NOMO-1 (cell line): ENCODE measurements at regions not wholly inside any gene's neighbourhood (a gene's known extent, or its start where the extent isn't known, plus 50 kb on each side); places are given as distances from the start of the nearest gene placed in this dataset.
"Not testable (repeated sequence)": the region's sequence is repeated elsewhere in the genome, so short reads cannot be mapped to it uniquely, and the experiment has no call there.

Source experiments
- DNase-seq, 2 experiments: peaks; one replicate each; lab custom pipeline; 2025; ENCODE audit not compliant: unreplicated experiment in 2 of 2; lab: John Stamatoyannopoulos, UW

GRCh38 chr2:2738276-2738675, 407.2 kb upstream of the MYT1L start:
- DNase-seq: no peak

- DNase-seq: no peak
Measured at GRCh38 chr2:2735041-2735440, 404.0 kb upstream of the MYT1L start.

- DNase-seq: no peak
Measured at GRCh38 chr2:2734308-2734707, 403.2 kb upstream of the MYT1L start.

- no peak for DNase-seq
Measured at GRCh38 chr2:2733818-2734217, 402.7 kb upstream of the MYT1L start.

- DNase-seq: no peak
Measured at GRCh38 chr2:2732331-2733119, 401.4 kb upstream of the MYT1L start.

GRCh38 chr2:2731816-2732284, 400.8 kb upstream of the MYT1L start:
- DNase-seq: no peak

GRCh38 chr2:2731101-2731815, 400.2 kb upstream of the MYT1L start:
- DNase-seq: no peak

- no peak for DNase-seq
Measured at GRCh38 chr2:2730301-2730833, 399.3 kb upstream of the MYT1L start.

GRCh38 chr2:2729246-2729645, 398.2 kb upstream of the MYT1L start:
- DNase-seq: no peak

- no peak for DNase-seq
Measured at GRCh38 chr2:2728635-2729034, 397.6 kb upstream of the MYT1L start.

GRCh38 chr2:2727876-2728511, 396.9 kb upstream of the MYT1L start:
- no peak for DNase-seq

- DNase-seq: no peak
Measured at GRCh38 chr2:2726163-2726562, 395.1 kb upstream of the MYT1L start.

- DNase-seq: no peak
Measured at GRCh38 chr2:2723064-2723463, 392.0 kb upstream of the MYT1L start.

GRCh38 chr2:2721296-2721835, 390.3 kb upstream of the MYT1L start:
- DNase-seq: no peak

- not testable (repeated sequence) for DNase-seq
Measured at GRCh38 chr2:2720806-2721205, 389.7 kb upstream of the MYT1L start.

- no peak for DNase-seq
Measured at GRCh38 chr2:2720351-2720750, 389.3 kb upstream of the MYT1L start.

GRCh38 chr2:2719781-2720180, 388.7 kb upstream of the MYT1L start:
- DNase-seq: no peak

GRCh38 chr2:2719015-2719414, 387.9 kb upstream of the MYT1L start:
- no peak for DNase-seq

GRCh38 chr2:2717406-2717805, 386.3 kb upstream of the MYT1L start:
- no peak for DNase-seq

GRCh38 chr2:2716771-2717170, 385.7 kb upstream of the MYT1L start:
- DNase-seq: no peak
